ENCODE measurements at regions not wholly inside any gene's neighbourhood (a gene's known extent, or its start where the extent isn't known, plus 50 kb on each side); places are given as distances from the start of the nearest gene placed in this dataset.

GRCh38 chr12:30437616-30438015, 258.1 kb downstream of the IPO8 start:
- Mint-ChIP-seq H3K4me1 (no peaks in the 10 kb centered on the region), H3K36me3 (ENCODE audit: low read depth) (no peaks in the 10 kb centered on the region), H3K4me3 (no peak overlapping the region), H3K9me3 (no peaks in the 10 kb centered on the region), H3K27ac (no peak overlapping the region), H3K27me3 (no peaks in the 10 kb centered on the region)
- no peak for ATAC-seq
- no peak for DNase-seq

- H3K4me3 Mint-ChIP-seq = no peak overlapping the region
- no peaks in the 10 kb centered on the region for H3K27me3 Mint-ChIP-seq
- H3K27ac Mint-ChIP-seq = no peak overlapping the region
Measured at GRCh38 chr12:30437044-30437443, 258.6 kb downstream of the IPO8 start.

DNA sequence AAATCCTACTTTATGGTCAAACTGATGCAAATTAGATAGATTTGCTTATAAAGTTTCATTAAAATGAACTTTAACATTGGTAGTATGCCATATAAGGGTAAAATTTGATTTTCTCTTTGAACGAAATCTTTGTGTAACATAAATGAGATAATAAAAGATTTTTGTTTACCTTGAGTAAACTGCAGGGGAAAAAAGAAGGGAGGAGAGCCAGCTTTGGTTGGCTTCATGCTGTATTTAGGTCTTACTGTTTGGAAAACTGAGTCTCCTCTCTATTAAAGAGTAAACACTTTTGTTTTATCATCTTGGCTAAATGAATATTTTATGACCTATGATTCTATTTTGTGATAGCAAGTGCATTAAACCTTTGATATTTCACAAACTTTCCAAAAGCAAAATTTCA, 267.6 kb downstream of the IPO8 start:
- no peaks in the 10 kb centered on the region for H3K36me3 Mint-ChIP-seq (ENCODE audit: low read depth)
- DNase-seq = no peak
- H3K27me3 Mint-ChIP-seq = no peaks in the 10 kb centered on the region
- no peaks in the 10 kb centered on the region for H3K4me1 Mint-ChIP-seq
- peaks cover 5% of the 10 kb centered on the region for H3K9me3 Mint-ChIP-seq
- ATAC-seq = no peak
- H3K27ac Mint-ChIP-seq = no peak overlapping the region
- no peak overlapping the region for H3K4me3 Mint-ChIP-seq

More at GRCh38 chr12:30437044-30437443, 258.6 kb downstream of the IPO8 start:
- DNase-seq = no peak
- no peak for ATAC-seq
- Mint-ChIP-seq H3K9me3 (no peaks in the 10 kb centered on the region), H3K36me3 (ENCODE audit: low read depth) (no peaks in the 10 kb centered on the region), H3K4me1 (no peaks in the 10 kb centered on the region)

DNA sequence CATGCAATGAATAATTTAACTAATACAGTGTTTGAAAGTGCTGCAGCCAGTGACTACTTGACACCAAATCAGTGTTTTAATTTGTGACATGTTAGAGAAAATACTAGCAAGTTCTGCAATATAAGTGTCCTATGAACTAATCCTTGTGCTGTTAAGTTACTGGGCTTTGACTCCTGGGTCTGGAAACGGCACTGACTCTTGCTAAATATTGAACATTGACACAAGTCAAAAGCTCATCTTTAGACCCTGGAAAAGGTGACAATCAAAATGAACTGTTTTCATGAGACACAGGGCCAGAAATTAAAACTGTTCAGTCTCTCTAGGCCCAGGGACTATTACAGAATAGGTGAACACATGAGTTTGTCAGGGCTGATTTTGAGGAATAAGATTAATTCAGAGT, 268.1 kb downstream of the IPO8 start:
- H3K9me3 Mint-ChIP-seq = peaks cover 9% of the 10 kb centered on the region
- no peak overlapping the region for H3K4me3 Mint-ChIP-seq
- ATAC-seq (no peak), DNase-seq (no peak)
- H3K27ac Mint-ChIP-seq = no peak overlapping the region
- no peaks in the 10 kb centered on the region for H3K4me1 Mint-ChIP-seq
- no peaks in the 10 kb centered on the region for H3K27me3 Mint-ChIP-seq
- no peaks in the 10 kb centered on the region for H3K36me3 Mint-ChIP-seq (ENCODE audit: low read depth)

DNA sequence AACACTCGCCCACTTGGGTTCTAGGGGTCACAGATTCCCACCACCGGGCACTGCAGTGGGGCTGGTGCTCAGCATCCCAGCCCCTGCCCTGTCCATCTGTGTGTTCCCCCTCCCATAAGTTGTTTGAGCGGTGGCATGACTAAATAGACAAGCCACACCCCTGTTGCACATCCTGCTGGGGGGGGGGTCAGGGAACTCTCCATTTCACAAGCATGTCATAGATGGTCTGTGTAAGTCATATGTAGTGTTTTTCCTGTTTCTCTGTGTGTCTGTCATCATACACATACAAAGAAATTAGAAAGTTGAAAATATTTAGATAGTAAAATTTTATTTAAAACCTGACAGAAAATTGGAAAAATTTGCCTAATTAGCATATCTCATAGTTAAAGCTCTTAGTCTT, 270.2 kb downstream of the IPO8 start:
- DNase-seq (no peak), ATAC-seq (no peak)
- Mint-ChIP-seq H3K36me3 (ENCODE audit: low read depth) (no peaks in the 10 kb centered on the region), H3K4me1 (no peaks in the 10 kb centered on the region), H3K9me3 (peaks cover 15% of the 10 kb centered on the region), H3K27me3 (no peaks in the 10 kb centered on the region), H3K27ac (no peak overlapping the region), H3K4me3 (no peak overlapping the region)

DNA sequence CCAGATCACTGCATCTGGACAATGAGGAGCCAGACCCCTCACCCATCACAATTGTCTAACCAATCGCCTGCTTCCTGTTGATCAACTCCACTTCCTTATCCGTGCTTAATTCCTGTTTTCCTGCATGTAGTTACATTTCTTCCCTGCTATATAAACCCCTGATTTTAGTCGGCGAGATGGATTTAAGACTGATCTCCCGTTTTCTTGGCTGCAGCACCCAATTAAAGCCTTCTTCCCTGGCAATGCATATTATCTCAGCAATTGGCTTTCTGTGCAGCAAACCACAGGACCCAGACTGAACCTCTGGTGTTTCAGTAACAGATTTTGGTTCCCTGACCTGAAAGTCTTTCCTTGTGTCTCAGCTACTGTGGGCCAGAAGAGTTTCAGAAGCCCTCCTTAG, 272.3 kb downstream of the IPO8 start:
- H3K27me3 Mint-ChIP-seq = no peaks in the 10 kb centered on the region
- no peaks in the 10 kb centered on the region for H3K36me3 Mint-ChIP-seq (ENCODE audit: low read depth)
- H3K27ac Mint-ChIP-seq = no peak overlapping the region
- no peak overlapping the region for H3K4me3 Mint-ChIP-seq
- DNase-seq (no peak), ATAC-seq (no peak)
- no peaks in the 10 kb centered on the region for H3K4me1 Mint-ChIP-seq
- peaks cover 18% of the 10 kb centered on the region for H3K9me3 Mint-ChIP-seq

GRCh38 chr12:30422844-30423243, 272.8 kb downstream of the IPO8 start:
- DNase-seq (no peak), ATAC-seq (no peak)
- no peaks in the 10 kb centered on the region for H3K4me1 Mint-ChIP-seq
- H3K27ac Mint-ChIP-seq = no peak overlapping the region
- no peaks in the 10 kb centered on the region for H3K27me3 Mint-ChIP-seq
- H3K9me3 Mint-ChIP-seq = peaks cover 18% of the 10 kb centered on the region
- no peak overlapping the region for H3K4me3 Mint-ChIP-seq
- no peaks in the 10 kb centered on the region for H3K36me3 Mint-ChIP-seq (ENCODE audit: low read depth)

GRCh38 chr12:30420561-30420960, 275.1 kb downstream of the IPO8 start:
- Mint-ChIP-seq H3K36me3 (ENCODE audit: low read depth) (no peaks in the 10 kb centered on the region), H3K27me3 (no peaks in the 10 kb centered on the region), H3K4me1 (no peaks in the 10 kb centered on the region), H3K4me3 (no peak overlapping the region), H3K9me3 (peaks cover 18% of the 10 kb centered on the region), H3K27ac (no peak overlapping the region)
- no peak for DNase-seq
- ATAC-seq = no peak

GRCh38 chr12:30417697-30418231, 277.9 kb downstream of the IPO8 start:
- ATAC-seq = no peak
- H3K4me3 Mint-ChIP-seq = no peak overlapping the region

GRCh38 chr12:30416631-30417030, 279.0 kb downstream of the IPO8 start:
- no peaks in the 10 kb centered on the region for H3K4me1 Mint-ChIP-seq
- DNase-seq (no peak), ATAC-seq (no peak)
- H3K27ac Mint-ChIP-seq = no peak overlapping the region
- H3K9me3 Mint-ChIP-seq = peaks cover 5% of the 10 kb centered on the region
- no peaks in the 10 kb centered on the region for H3K27me3 Mint-ChIP-seq
- H3K36me3 Mint-ChIP-seq (ENCODE audit: low read depth) = no peaks in the 10 kb centered on the region
- no peak overlapping the region for H3K4me3 Mint-ChIP-seq

More at GRCh38 chr12:30417697-30418231, 277.9 kb downstream of the IPO8 start:
- Mint-ChIP-seq H3K36me3 (ENCODE audit: low read depth) (no peaks in the 10 kb centered on the region), H3K27ac (no peak overlapping the region), H3K9me3 (peaks cover 11% of the 10 kb centered on the region), H3K4me1 (no peaks in the 10 kb centered on the region), H3K27me3 (no peaks in the 10 kb centered on the region)
- DNase-seq = no peak

DNA sequence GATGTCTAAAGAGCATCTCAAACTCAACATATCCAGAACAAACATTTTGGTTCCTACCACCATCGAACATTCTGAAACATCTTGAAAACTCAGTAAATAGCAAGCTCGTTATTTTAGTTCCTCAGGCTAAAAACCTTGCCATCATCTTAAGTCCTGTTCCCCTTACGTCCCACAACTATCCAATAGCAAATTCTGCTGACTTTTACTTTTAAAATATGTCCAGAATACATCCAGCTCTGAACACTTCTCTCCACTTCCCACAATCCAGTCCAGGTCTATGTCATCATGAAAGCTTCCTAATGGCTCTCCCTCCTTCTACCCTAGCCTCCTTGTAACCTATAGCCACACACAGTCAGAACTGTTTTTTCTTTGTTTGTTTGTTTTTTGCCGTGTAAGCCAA, 279.9 kb downstream of the IPO8 start:
- Mint-ChIP-seq H3K36me3 (ENCODE audit: low read depth) (no peaks in the 10 kb centered on the region), H3K9me3 (peaks cover 5% of the 10 kb centered on the region), H3K27me3 (no peaks in the 10 kb centered on the region), H3K4me3 (no peak overlapping the region), H3K4me1 (no peaks in the 10 kb centered on the region), H3K27ac (no peak overlapping the region)
- ATAC-seq (no peak), DNase-seq (no peak)

- Mint-ChIP-seq H3K4me1 (no peaks in the 10 kb centered on the region), H3K9me3 (peaks cover 2% of the 10 kb centered on the region), H3K27ac (no peak overlapping the region), H3K36me3 (ENCODE audit: low read depth) (no peaks in the 10 kb centered on the region), H3K27me3 (peaks cover 2% of the 10 kb centered on the region), H3K4me3 (no peak overlapping the region)
- DNase-seq = no peak
- no peak for ATAC-seq
Measured at GRCh38 chr12:30414507-30414906, 281.2 kb downstream of the IPO8 start.

DNA sequence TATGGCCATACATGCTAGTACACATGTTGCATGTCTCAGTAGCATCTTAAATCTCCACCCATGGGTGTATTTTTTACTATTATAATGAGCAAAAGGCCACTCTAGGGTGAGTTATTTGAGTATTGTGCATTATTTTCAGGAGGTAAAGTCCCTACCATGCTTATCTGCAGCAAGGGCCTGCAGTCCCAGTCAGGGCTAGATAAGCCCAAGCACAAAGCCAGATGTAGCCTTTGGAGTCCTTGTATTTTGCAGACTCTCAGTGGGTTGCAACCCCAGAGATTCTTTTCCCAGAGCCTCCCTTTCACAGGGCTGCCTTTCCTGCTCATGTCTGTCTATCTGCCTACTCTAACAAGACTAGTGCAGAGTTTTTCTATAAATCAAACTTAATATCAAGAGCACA, 295.3 kb downstream of the IPO8 start:
- ATAC-seq = no peak
- H3K4me1 Mint-ChIP-seq = no peaks in the 10 kb centered on the region

DNA sequence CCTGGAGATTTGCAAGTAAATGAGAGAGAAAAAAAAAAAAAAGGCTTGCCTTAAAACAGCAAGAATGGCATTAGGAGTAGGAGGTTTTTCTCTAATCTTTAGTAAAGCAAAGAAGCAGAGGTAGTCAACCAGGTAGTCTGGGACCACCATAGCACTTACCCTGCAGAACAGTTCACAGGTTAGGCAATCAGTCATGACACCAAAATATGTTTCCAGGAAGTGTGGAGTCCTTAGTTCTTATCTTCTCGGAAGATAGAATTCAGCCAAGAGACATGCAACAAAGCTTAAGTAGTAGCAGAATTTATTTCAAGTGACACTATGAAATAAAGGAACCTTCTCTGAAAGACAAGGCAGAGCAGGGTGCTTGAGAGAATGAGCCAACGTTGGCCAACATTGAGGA, 295.8 kb downstream of the IPO8 start:
- ATAC-seq = no peak
- Mint-ChIP-seq H3K9me3 (no peaks in the 10 kb centered on the region), H3K27ac (no peak overlapping the region), H3K36me3 (ENCODE audit: low read depth) (no peaks in the 10 kb centered on the region), H3K4me1 (no peaks in the 10 kb centered on the region), H3K4me3 (no peak overlapping the region), H3K27me3 (no peaks in the 10 kb centered on the region)
- DNase-seq = no peak

More for the DNA sequence above, 295.3 kb downstream of the IPO8 start:
- Mint-ChIP-seq H3K27ac (no peak overlapping the region), H3K9me3 (no peaks in the 10 kb centered on the region), H3K27me3 (no peaks in the 10 kb centered on the region), H3K36me3 (ENCODE audit: low read depth) (no peaks in the 10 kb centered on the region), H3K4me3 (no peak overlapping the region)
- no peak for DNase-seq

DNA sequence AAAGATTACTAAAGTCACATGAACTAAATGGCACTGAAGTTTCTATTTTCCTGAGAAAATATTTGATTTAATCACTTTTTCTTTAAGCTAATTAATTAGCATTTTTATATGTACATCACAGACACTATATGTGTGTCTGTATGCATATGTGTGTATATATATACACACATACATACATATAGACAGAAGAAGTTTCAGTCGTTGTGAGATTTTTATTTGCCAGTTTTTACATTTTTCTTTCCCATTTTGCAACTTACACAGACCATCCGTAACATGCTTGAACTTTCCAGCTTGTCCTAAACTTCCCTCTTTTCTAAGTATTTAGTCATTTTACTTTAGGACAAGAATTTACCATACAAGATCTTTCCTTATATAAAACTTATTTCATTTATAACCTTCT, 299.1 kb downstream of the IPO8 start:
- H3K27ac Mint-ChIP-seq = no peak overlapping the region
- ATAC-seq = no peak
- H3K27me3 Mint-ChIP-seq = no peaks in the 10 kb centered on the region

GRCh38 chr12:30395190-30395589, 300.5 kb downstream of the IPO8 start:
- no peaks in the 10 kb centered on the region for H3K27me3 Mint-ChIP-seq
- ATAC-seq (no peak), DNase-seq (no peak)
- H3K36me3 Mint-ChIP-seq (ENCODE audit: low read depth) = no peaks in the 10 kb centered on the region
- no peaks in the 10 kb centered on the region for H3K4me1 Mint-ChIP-seq
- no peak overlapping the region for H3K4me3 Mint-ChIP-seq
- peaks cover 6% of the 10 kb centered on the region for H3K9me3 Mint-ChIP-seq
- H3K27ac Mint-ChIP-seq = no peak overlapping the region

More for the DNA sequence above, 299.1 kb downstream of the IPO8 start:
- no peak for DNase-seq
- Mint-ChIP-seq H3K4me1 (no peaks in the 10 kb centered on the region), H3K36me3 (ENCODE audit: low read depth) (no peaks in the 10 kb centered on the region), H3K9me3 (peaks cover under 1% of the 10 kb centered on the region), H3K4me3 (no peak overlapping the region)

Data from activated naive CD8-positive, alpha-beta T cell treated with anti-CD3 and anti-CD28 coated beads, Interleukin-2, amount 50 U/mL, for 24 hours (primary cell).